GM21723 (cell line): ENCODE measurements at regions not wholly inside any gene's neighbourhood (a gene's known extent, or its start where the extent isn't known, plus 50 kb on each side); places are given as distances from the start of the nearest gene placed in this dataset.
"Not testable (repeated sequence)": the region's sequence is repeated elsewhere in the genome, so short reads cannot be mapped to it uniquely, and the experiment has no call there.

Source experiments
- ATAC-seq: cut with Tn5 transposase; IDR thresholded peaks from one replicate; pipeline ENCODE4 v1.9.1; 2021; ENCODE audit warnings: mild to moderate bottlenecking, moderate library complexity; ENCODE audit not compliant: unreplicated experiment

DNA sequence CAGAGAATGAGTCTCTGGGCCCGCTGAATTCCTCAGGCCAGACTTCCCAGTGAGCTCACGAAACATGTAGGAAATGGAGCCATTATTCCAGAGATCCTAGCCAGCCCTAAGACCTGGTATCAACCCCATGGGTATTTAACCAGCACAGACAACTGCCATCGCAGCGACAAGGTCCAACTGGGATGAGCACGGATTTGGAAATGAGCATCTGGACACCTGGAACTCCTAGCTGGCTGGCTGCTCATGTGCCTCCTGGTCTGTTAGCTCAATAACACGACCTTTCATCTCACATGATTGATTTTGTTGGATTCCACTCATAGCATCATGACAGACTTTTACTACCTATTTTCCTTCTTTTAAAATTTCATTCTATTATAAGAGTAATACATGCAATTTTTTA is 51.0 kb downstream of the POU3F3 start:
- ATAC-seq, result no peak

DNA sequence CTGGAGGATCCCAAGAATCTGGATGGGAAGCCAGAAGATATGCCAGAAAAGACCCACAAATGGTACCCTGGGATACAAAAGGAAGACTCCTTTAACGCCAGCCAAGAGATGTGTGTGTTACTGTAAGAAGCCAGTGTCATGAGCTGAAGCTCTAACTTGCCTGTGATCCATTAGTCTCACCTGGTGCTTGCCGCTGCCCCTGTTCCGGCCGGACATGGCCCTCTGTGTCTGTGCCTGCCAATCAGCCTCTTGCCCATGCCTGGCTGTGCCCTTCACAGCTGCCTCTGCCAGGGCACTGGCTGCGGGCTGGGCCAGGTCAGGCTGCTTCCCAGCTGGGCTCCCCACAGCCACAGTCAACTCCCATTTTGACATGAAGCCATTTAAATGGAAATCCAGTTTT is 55.4 kb downstream of the POU3F3 start:
- no peak for ATAC-seq

- ATAC-seq, result no peak
Measured at GRCh38 chr2:104914509-104914908, 60.6 kb downstream of the POU3F3 start.

- ATAC-seq, result no peak
Measured at GRCh38 chr2:104915107-104915793, 61.3 kb downstream of the POU3F3 start.

DNA sequence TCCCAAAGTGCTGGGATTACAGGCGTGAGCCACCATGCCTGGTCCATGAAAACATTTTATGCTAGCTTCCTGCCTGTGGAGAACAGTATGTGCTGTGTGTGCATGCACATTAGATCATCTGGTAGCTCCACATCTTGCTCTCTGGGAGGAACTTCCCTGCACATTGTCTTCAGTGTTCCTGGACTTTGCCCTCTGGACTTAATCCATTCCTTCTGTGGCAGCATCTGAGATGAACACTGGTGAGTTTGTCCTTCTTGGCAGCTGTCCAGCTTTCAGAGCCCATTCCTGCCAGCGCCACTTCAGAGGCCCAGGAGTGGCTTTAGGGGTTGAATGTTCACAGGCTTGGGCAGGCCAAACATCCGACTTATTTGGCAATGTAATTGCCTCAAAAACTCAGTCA is 65.2 kb downstream of the POU3F3 start:
- no peak for ATAC-seq

GRCh38 chr2:104923665-104924064 is 69.8 kb downstream of the POU3F3 start:
- no peak for ATAC-seq

DNA sequence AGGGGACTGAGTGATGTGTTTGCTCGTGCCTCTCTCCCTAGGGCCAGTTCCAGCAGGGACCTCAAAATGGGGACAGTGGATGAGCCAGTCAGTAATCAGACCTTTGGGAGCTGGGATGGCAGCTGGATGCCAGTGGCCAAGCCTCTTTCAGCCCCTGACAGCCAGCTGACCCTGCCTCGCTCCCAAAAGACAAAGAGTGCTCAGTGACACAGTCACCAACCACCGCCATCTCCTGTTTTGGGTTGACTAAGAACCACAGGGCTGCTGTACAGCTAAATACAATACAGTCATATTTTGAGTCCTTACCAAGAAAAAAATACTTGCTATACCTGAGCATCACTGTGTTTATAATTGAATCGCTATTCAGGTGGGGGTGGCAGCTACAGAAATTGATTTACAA is 75.7 kb downstream of the POU3F3 start:
- ATAC-seq, result no peak

- ATAC-seq, result no peak
Measured at GRCh38 chr2:104930732-104931131, 76.8 kb downstream of the POU3F3 start.

GRCh38 chr2:104932243-104932642 is 78.3 kb downstream of the POU3F3 start:
- ATAC-seq, result no peak

GRCh38 chr2:104933151-104933917 is 79.4 kb downstream of the POU3F3 start:
- ATAC-seq, result no peak

- no peak for ATAC-seq
Measured at GRCh38 chr2:104936527-104936926, 82.6 kb downstream of the POU3F3 start.

- ATAC-seq, result peak; percentile 95
Measured at GRCh38 chr2:104938231-104938941, 84.5 kb downstream of the POU3F3 start.

GRCh38 chr2:104939570-104940217 is 85.8 kb downstream of the POU3F3 start:
- ATAC-seq, result no peak

DNA sequence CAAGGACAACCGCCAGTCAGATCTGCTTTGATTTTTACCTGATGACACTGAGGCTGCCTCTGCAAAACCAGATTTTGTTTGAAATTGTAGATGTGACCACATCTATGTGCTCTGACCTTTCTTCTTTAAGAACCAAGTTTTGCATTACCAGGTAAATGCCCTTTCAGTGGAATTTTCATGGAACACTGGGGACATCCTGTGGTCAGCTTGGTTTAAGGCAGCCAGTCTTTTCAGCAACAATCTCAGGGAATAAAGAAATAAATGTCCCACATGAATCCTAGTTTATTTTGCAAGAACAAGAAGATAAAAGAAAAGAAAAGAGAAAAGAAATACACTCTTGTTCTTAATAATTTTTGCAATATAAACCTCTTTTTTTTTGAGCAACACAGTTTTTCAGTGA is 90.6 kb downstream of the POU3F3 start:
- ATAC-seq, result no peak

DNA sequence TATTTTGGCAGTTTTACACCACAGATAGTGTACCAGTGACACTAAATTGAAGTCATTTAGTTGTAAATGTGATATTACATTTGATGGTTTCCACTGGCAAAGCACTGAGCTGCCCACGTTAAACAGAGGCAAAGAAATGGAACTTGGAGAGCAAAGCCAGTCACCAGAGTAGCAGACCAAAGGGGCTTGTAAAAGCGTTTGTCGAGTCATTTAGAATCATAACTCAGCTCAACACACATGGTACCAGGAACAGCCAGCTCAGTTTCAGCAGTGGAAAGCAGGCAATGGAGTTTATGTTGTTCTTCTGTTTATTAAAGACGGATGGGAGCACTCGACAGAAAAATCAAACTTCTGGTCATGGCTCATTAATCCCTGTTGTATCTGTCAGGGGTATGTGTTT is 91.2 kb downstream of the POU3F3 start:
- no peak for ATAC-seq

DNA sequence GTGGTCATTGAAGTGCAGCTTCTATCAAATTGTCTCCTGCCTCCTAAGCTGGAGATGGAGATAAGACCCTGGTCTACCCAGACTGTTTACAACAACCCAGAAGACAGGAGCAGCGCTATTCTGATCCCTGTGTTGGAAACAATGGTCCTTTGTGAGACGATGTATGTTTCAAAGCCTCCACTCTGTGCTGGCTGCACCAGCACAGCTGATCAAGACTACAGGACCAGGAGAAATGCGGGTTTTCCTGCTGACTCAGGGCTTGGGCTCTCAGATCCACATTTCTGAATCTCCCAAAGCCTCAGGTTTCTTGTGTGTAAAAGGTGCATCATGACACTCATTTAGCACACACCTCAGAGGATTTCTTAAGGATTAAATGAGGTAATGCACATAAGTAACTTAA is 92.0 kb downstream of the POU3F3 start:
- ATAC-seq, result no peak

- ATAC-seq, result not testable (repeated sequence)
Measured at GRCh38 chr2:104947456-104947855, 90.4 kb upstream of the MRPS9 start.

- no peak for ATAC-seq
Measured at GRCh38 chr2:104952976-104953375, 84.9 kb upstream of the MRPS9 start.

DNA sequence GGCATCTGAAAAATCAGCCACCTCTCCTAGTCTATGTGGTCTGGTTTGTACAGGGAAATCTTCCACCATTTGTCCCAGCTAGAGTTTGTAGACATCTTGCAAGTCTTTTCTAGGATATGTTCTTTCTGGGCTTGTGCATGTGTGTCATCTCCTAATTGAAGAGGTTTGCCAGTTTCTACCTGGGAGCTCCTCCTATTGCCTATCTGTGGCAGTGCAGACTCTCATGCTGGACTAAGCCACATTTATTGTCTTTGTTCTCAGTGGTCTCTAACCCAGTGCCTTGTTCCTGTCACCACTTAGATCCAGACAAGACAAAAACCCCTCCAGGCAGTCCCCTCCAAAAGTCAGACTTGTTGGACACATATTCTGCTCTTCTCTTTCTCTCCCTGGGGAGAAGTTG is 72.0 kb upstream of the MRPS9 start:
- no peak for ATAC-seq

DNA sequence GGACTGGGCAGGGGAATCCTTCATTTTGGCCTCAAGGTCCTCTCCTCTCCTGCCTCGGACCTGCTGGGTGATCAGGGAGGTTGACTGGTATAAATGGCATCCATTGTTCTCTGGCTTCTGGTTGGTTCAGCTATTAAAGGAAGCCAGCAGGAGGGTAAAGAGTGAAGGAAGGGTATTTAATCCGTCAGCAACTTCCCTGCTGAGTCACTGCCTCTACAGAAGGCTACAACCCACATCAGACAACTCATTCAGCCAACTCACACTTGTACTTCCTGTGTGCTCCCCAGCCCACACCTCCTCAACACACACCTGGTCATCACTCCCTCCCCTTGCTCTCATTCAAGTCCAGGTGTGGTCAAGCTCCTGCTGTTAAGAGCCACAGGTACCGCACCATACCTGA is 68.3 kb upstream of the MRPS9 start:
- ATAC-seq, result no peak

- no peak for ATAC-seq
Measured at GRCh38 chr2:104975371-104975770, 62.5 kb upstream of the MRPS9 start.
